ENCODE measurements at regions not wholly inside any gene's neighbourhood (a gene's known extent, or its start where the extent isn't known, plus 50 kb on each side); places are given as distances from the start of the nearest gene placed in this dataset.
"Not testable (repeated sequence)": the region's sequence is repeated elsewhere in the genome, so short reads cannot be mapped to it uniquely, and the experiment has no call there.

GRCh38 chr13:87131611-87132010, 539.6 kb upstream of the SLITRK5 start:
- POLR2A ChIA-PET, result no interaction called here
- CTCF ChIA-PET, result no interaction called here

GRCh38 chr13:87138866-87139265, 532.3 kb upstream of the SLITRK5 start:
- POLR2A ChIA-PET, result no interaction called here

GRCh38 chr13:87147076-87147475, 524.1 kb upstream of the SLITRK5 start:
- POLR2A ChIA-PET, result no interaction called here
- CTCF ChIA-PET, result no interaction called here

More at GRCh38 chr13:87138866-87139265, 532.3 kb upstream of the SLITRK5 start:
- CTCF ChIA-PET, result no interaction called here

GRCh38 chr13:87153371-87153770, 517.8 kb upstream of the SLITRK5 start:
- ChIA-PET POLR2A (no interaction called here), CTCF (no interaction called here)

GRCh38 chr13:87166348-87166747, 504.8 kb upstream of the SLITRK5 start:
- CTCF ChIA-PET, result no interaction called here
- POLR2A ChIA-PET, result no interaction called here

GRCh38 chr13:87168390-87168789, 502.8 kb upstream of the SLITRK5 start:
- POLR2A ChIA-PET, result no interaction called here
- CTCF ChIA-PET, result no interaction called here

GRCh38 chr13:87169337-87169736, 501.8 kb upstream of the SLITRK5 start:
- ChIA-PET CTCF (no interaction called here), POLR2A (no interaction called here)

- CTCF ChIA-PET, result no interaction called here
- POLR2A ChIA-PET, result no interaction called here
Observed at GRCh38 chr13:87172166-87172835, 498.9 kb upstream of the SLITRK5 start.

- POLR2A ChIA-PET, CTCF ChIA-PET: not testable (repeated sequence)
Observed at GRCh38 chr13:87185138-87185537, 486.0 kb upstream of the SLITRK5 start.

GRCh38 chr13:87186647-87187046, 484.5 kb upstream of the SLITRK5 start:
- POLR2A ChIA-PET, CTCF ChIA-PET: not testable (repeated sequence)

GRCh38 chr13:87191485-87191884, 479.7 kb upstream of the SLITRK5 start:
- CTCF ChIA-PET, POLR2A ChIA-PET: not testable (repeated sequence)

GRCh38 chr13:87198371-87198770, 472.8 kb upstream of the SLITRK5 start:
- POLR2A ChIA-PET, result no interaction called here
- CTCF ChIA-PET, result no interaction called here

- CTCF ChIA-PET, result no interaction called here
- POLR2A ChIA-PET, result no interaction called here
Observed at GRCh38 chr13:87206708-87207107, 464.5 kb upstream of the SLITRK5 start.

GRCh38 chr13:87207280-87208003, 463.7 kb upstream of the SLITRK5 start:
- CTCF ChIA-PET, result no interaction called here
- POLR2A ChIA-PET, result no interaction called here

- POLR2A ChIA-PET, result no interaction called here
- CTCF ChIA-PET, result no interaction called here
Observed at GRCh38 chr13:87208636-87209035, 462.5 kb upstream of the SLITRK5 start.

- POLR2A ChIA-PET, result no interaction called here
- CTCF ChIA-PET, result no interaction called here
Observed at GRCh38 chr13:87234981-87235380, 436.2 kb upstream of the SLITRK5 start.

- POLR2A ChIA-PET, result no interaction called here
Observed at GRCh38 chr13:87235621-87236020, 435.6 kb upstream of the SLITRK5 start.

GRCh38 chr13:87244256-87244890, 426.8 kb upstream of the SLITRK5 start:
- CTCF ChIA-PET, result no interaction called here
- POLR2A ChIA-PET, result no interaction called here

More at GRCh38 chr13:87235621-87236020, 435.6 kb upstream of the SLITRK5 start:
- CTCF ChIA-PET, result no interaction called here

GRCh38 chr13:87249847-87250246, 421.3 kb upstream of the SLITRK5 start:
- CTCF ChIA-PET, POLR2A ChIA-PET: not testable (repeated sequence)

- POLR2A ChIA-PET, result no interaction called here
- CTCF ChIA-PET, result no interaction called here
Observed at GRCh38 chr13:87255394-87255793, 415.8 kb upstream of the SLITRK5 start.

GRCh38 chr13:87259479-87260083, 411.6 kb upstream of the SLITRK5 start:
- ChIA-PET POLR2A (no interaction called here), CTCF (no interaction called here)
